GM21526 (cell line): ENCODE measurements at regions not wholly inside any gene's neighbourhood (a gene's known extent, or its start where the extent isn't known, plus 50 kb on each side); places are given as distances from the start of the nearest gene placed in this dataset.

Source experiments
- ATAC-seq: cut with Tn5 transposase; IDR thresholded peaks from one replicate; pipeline ENCODE4 v1.9.1; 2021; ENCODE audit warnings: moderate library complexity; ENCODE audit not compliant: unreplicated experiment, low FRiP score

GRCh38 chr20:50385733-50386640, 124.2 kb upstream of the PTPN1 start:
- no peak for ATAC-seq

GRCh38 chr20:50386641-50386960, 123.6 kb upstream of the PTPN1 start:
- no peak for ATAC-seq

- no peak for ATAC-seq
Measured at GRCh38 chr20:50387218-50387995, 122.8 kb upstream of the PTPN1 start.

GRCh38 chr20:50387996-50388332, 122.2 kb upstream of the PTPN1 start:
- no peak for ATAC-seq

GRCh38 chr20:50388733-50389437, 121.3 kb upstream of the PTPN1 start:
- ATAC-seq = no peak

- no peak for ATAC-seq
Measured at GRCh38 chr20:50389438-50389807, 120.8 kb upstream of the PTPN1 start.

GRCh38 chr20:50389808-50390684, 120.1 kb upstream of the PTPN1 start:
- no peak for ATAC-seq

GRCh38 chr20:50390685-50391443, 119.3 kb upstream of the PTPN1 start:
- ATAC-seq = no peak

- ATAC-seq = no peak
Measured at GRCh38 chr20:50391444-50392137, 118.6 kb upstream of the PTPN1 start.

- no peak for ATAC-seq
Measured at GRCh38 chr20:50392138-50392866, 117.9 kb upstream of the PTPN1 start.

GRCh38 chr20:50393242-50393641, 116.9 kb upstream of the PTPN1 start:
- ATAC-seq = no peak

GRCh38 chr20:50393990-50394561, 116.1 kb upstream of the PTPN1 start:
- no peak for ATAC-seq

GRCh38 chr20:50394569-50394968, 115.6 kb upstream of the PTPN1 start:
- no peak for ATAC-seq

GRCh38 chr20:50395251-50395729, 114.9 kb upstream of the PTPN1 start:
- ATAC-seq = no peak

GRCh38 chr20:50395914-50396488, 114.2 kb upstream of the PTPN1 start:
- no peak for ATAC-seq

GRCh38 chr20:50396623-50397022, 113.6 kb upstream of the PTPN1 start:
- ATAC-seq = no peak

GRCh38 chr20:50397058-50397457, 113.1 kb upstream of the PTPN1 start:
- ATAC-seq = no peak

GRCh38 chr20:50398064-50398463, 112.1 kb upstream of the PTPN1 start:
- no peak for ATAC-seq
